NCI-H1417 treated with DMSO at 0.1 percent for 48 hours (cell line): ENCODE measurements at regions not wholly inside any gene's neighbourhood (a gene's known extent, or its start where the extent isn't known, plus 50 kb on each side); places are given as distances from the start of the nearest gene placed in this dataset.
"Not testable (repeated sequence)": the region's sequence is repeated elsewhere in the genome, so short reads cannot be mapped to it uniquely, and the experiment has no call there.

Experiments
- DNase-seq: peaks from one replicate; lab custom pipeline; 2025; lab: John Stamatoyannopoulos, UW

DNA sequence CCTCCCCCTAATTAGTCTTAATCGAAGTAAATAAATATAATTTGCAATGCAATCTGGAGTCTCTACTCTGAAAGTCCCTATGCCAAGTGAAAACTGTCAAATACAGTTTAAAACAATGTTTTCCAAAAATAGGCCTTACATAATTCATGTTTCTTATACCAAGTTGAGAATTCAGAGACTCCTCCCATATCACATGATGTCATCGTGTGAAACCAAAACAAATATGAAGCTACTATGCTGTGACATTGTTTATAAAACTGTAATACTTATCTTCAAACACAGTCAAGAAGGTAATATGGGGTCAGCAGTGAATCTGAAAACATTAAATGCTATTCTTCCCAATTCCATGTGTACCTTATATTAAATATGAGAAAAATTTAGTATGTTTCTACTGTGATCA is 940.2 kb upstream of the FANCL start:
- DNase-seq = no peak

DNA sequence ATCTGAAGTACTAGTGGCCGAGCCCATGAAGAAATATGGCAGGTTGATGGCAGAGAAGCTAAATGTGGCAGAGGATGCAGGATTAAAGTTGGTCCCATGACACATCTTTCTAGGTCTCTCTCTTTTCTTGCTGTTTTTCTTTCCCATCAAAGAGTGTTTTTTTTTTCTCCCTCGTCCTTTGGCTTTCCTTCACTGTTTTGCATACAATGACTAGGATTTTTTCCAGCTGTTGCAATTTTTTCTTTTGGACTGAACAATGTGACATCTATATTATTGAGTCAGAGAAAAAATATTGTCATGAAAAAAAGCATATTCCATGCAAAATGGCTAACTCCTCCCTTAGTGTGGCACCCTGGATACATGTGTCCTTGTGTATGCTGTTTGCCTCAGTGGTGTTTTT is 939.5 kb upstream of the FANCL start:
- DNase-seq = no peak

DNA sequence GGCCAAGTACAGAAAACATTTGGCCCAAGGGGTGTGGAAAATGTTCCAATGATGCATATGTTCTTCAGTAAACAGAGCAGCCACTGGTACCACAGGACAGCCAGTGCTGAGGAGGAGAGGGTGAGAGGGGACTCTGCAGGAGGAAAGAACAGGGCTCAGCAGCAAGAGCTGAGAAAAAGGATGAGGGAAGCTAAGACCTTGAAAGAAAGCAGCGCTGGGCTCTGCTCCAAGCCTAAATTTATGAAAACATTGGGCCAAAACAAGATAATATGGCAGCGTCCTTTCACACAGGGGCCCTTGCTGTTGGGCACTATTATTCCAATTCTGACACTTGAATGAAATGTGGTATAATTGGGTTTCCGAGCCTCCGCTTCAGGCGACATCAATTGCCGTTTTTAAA is 939.0 kb upstream of the FANCL start:
- DNase-seq = no peak

DNA sequence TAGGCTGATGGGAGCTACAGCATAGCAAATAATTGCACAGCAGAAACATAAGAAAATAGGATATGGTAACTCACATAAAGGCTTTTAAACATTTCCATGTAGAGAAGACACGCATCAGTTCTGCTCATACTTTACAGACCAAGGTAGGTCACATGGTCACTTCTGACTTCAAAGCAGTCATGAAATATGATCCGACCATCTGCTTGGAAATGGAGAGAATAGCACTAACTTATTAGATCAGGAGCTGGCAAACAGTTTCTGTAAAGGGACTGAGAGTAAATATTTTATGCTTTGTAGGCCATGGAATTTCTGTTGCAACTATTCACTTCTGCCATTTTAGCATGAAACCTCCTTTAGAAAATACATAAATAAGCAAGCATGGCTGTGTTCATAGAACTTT is 936.6 kb upstream of the FANCL start:
- no peak for DNase-seq

DNA sequence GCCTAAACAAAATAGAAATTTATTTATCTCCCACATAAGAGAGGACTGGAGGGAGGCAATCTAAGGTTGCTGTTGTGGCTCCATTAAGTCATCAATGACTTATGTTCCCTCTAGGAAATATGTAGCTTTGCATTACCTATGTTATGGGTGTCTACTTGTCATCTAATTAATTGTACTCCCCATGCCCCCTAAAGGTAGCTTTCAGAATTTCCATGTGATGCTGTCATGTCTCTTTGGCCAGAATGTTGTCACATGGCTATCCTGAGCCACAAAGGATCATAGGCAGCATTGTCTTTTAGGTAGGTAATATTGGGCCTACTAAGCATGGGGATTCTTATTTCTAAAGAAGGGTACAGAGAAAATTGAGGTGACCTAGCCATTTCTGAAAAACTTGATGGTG is 935.6 kb upstream of the FANCL start:
- no peak for DNase-seq

DNA sequence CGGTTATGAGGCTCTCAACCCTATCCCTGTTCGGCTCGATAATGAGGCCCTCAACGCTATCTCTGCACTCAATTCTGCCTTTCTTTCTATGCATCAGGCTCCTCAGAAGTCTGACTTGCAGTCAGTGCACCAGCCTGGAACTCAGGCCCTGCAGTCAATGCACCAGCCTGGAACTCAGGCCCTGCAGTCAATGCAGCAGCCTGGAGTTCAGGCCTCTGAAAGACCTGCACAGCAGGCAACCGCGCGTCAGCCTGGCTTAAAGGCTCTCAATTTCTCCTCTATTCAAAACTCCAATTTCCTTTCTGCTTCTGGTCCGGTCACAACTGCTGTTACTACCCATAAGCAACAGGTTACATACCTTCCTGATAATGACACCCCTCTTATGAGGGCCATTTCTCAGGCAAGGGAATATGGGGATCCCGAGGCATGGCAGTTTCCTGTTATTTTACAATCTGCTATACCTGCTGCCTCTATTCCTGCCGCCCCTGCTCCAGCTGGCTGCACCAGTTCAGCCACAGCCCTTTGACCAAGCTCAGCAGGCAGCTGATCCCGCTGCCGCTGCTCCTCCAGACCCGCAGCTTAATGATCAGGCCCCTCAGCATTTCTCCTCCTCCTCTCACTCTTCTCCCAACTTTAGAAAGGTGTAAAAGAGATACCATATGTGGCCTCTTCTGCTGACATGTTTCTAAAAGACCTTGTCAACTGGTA is 933.6 kb upstream of the FANCL start:
- no peak for DNase-seq

DNA sequence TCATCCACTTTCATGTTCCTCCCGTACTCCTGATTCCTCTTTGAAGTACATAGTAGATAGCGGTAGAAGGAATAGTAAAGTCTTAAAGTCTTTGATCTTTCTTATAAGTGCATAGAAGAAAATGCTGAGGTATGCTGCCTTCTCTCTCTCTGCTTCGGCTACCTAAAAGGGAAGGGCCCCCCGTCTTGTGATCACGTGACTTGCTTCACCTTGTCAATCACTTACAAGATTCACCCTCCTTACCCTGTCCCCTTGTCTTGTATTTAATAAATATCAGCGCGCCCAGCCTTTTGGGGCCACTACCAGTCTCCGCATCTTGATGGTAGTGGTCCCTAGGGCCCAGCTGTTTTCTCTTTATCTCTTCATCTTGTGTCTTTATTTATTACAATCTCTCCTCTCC is 932.2 kb upstream of the FANCL start:
- DNase-seq = no peak

DNA sequence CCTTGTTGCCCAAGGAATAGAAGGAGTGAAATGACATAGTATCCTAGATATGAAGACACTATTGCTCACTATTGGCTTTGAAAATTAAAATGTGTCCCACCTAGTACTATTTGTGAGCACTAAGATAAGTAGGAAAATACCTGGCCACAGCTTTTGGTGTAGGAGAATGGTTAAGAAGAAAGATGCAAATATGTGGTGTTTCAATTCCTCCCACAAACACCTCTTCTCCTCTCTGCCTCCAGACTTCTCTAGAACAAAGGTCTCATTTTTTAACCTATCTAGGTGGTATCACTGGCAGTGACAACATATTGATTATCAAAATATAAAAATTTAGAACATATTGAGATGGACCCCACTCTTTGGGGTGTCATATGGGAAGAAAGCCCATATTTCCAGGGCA is 929.9 kb upstream of the FANCL start:
- no peak for DNase-seq

DNA sequence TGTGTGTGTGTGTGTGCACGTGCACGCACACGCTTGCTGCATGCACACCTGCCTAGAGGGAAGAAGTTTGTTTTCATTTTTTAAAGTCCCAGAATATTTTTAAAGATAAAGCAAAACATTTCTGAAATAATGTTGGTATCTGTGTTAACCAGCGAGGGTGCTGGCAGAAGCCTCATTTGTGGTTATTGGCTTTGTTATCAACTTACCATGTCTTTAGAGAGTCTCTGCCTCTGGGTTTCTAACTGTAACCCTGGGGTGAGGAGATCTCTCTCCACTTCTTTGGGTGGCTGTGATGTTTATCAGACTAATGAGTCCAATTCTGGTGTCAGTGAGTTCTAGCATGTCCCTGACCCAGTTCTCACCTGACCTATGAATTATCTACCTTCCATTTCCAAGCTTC is 927.6 kb upstream of the FANCL start:
- no peak for DNase-seq

DNA sequence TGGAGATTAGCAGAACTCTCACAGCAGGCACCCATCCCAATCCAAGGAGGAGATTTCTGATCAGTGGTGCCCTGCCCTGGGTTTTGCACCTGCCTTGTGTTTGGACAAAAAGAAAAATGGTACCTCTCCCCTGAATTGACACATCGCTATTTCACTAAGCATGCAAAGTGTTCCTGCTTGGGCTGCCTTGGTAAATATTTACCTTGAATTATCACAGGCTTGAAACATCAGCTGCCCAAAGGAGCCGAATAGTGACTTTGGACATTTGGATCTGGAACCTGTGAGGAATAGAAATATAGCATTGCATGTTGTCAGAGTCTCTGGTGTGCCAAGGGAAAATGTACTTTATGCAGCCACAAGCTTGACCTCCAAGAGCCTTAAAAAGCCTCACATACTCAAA is 926.4 kb upstream of the FANCL start:
- DNase-seq = peak; percentile 68

DNA sequence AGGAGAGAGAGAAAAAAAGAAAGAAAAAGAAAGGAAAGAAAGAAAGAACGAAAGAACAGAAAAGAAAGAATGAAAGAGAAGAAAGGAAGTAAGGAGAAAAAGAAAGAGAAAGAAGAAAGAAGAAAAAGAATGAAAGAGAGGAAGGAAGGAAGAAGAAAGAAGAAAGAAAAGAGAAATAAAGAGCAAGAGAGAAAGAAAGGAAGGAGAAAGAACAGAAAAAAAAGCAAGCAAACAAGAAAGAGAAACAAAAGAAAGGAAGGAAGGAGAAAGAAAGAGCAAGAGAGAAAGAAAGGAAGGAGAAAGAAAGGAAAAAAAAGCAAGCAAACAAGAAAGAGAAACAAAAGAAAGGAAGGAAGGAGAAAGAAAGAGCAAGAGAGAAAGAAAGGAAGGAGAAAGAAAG is 916.8 kb upstream of the FANCL start:
- not testable (repeated sequence) for DNase-seq

DNA sequence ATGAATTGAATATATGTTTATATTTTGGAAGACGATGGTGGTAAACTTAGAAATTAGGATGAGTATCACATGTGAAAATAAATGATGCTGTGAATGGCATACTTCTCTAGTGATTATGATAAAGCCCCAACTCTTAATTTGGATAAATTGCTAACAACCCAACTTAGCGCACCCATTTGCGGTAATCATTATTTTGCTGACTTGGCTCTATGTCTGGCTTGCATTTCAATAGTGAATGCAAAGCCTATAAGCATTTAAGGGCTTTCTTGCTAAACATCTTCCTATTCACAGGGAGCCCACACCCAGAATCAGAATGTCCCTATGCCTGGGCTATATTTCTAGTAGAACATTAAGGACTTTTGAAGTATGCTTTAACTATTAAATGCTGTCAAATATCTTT is 910.7 kb upstream of the FANCL start:
- no peak for DNase-seq

DNA sequence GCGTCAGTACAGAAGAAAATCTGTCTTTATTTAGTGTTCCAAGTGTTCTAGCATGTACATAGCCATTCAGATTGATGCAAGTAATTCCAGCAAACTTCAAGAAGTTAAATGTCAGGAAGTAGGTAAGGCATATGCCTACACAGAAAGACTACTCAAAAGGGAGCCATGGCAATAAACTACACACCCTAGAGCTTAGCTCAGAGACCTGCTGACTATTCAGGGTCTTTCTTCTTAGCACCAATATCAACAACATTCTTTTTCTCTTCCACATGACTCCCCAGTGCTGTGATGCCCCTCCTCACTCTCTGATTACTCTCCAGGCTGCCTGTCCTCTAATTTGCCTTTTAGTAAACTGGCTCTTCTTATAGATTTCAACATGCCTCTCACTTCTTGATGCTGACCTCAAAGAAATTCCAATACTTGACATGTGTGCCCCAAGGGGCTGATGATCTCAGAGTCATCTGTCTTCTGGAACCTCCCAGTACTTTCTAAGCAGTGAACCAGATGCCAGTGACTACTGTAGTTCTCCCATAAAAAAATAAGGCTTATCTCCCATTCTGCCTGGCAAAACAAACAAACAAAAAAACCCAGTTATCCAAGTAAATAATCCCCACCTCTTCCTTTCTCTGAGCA is 909.2 kb upstream of the FANCL start:
- no peak for DNase-seq

DNA sequence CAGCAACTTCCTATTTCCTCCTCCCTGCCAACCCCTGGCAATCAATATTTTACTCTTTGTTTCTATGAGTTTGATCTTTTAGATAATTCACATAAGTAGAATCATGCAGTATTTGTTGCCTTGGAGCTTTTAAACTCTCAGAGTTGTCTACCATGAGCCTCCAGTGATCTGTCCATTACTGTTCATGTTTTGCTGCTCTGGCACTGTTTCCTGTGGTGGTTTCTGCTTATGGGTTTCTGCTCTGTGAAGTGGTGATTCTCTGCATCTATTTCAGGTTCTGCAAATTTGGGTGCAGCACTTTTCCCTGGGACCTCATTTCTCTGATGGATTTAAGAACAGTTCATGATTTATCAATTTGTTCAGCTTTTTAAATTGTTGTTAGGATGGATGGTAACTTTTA is 908.1 kb upstream of the FANCL start:
- DNase-seq = no peak

DNA sequence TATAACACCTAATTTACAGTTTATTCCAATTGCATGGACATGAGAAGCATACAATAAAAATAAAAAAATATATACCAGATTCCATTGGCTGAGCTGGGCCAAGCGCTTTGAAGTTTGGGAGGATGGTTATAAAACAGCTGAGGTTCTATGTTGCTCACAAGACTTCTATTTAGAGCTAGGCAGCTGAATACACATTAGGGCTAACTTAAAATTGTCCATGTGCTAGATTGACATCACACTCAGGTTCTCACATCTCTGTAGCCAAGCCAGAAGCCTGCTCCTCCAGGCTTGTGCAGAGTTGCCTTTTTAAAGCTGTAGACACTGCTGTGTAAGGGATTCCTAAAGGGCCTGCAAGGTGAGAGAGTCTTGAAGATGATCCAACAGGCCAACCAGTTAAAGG is 871.1 kb upstream of the FANCL start:
- DNase-seq = no peak

DNA sequence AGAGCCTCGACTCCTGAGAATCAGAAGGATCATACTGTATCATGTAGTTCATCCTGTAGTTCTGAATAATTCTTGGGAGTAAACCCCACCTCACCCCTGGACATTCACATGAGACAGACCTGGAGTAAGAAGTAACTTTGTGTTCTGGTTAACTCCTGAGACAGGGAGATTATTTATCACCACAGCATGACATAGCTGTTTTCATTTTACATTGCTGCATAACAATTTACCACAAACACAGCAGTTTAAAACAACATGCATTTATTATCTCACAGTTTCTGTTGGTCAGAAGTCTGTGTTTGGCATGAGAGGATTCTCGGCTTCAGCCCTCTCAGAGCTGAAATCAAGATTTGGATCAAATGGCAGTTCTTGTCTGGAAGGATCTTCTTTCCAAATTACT is 855.8 kb upstream of the FANCL start:
- DNase-seq = no peak

DNA sequence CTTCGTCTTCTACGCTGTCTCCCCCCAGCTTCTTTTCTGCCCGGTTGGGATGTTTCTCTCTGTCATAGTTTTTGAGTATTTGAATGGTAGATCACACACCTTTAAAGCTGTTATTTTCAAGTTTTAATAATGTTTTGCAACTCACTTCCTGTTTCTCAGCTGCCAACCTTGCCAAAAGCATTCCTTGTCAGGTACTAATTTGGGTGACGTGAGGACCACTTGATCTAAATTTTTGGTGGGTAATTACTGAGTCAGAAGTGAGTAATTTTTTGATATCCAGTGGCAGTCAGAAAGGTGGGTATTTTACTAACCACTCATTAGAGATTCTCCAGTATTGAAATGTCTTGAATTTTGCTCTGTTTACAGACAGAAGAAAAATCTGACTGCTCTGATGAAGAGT is 852.4 kb upstream of the FANCL start:
- no peak for DNase-seq

DNA sequence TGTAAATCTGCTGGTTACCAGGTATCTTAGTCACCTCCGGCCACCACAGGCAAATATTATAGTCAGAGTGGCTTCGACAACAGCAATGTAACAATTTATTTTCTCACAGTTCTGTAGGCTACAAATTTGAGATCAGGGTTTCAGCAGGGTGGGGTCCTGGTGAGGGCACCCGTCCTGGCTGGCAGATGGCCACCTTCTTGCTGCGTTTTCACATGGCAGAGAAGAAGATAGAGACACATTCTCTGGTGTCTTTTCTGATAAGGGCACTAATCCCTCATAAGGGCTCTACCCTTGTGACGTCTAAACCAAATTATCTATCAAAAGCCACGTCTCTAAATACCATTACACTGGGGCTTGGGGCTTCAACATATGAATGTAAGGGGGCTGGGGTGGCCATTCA is 843.2 kb upstream of the FANCL start:
- no peak for DNase-seq

DNA sequence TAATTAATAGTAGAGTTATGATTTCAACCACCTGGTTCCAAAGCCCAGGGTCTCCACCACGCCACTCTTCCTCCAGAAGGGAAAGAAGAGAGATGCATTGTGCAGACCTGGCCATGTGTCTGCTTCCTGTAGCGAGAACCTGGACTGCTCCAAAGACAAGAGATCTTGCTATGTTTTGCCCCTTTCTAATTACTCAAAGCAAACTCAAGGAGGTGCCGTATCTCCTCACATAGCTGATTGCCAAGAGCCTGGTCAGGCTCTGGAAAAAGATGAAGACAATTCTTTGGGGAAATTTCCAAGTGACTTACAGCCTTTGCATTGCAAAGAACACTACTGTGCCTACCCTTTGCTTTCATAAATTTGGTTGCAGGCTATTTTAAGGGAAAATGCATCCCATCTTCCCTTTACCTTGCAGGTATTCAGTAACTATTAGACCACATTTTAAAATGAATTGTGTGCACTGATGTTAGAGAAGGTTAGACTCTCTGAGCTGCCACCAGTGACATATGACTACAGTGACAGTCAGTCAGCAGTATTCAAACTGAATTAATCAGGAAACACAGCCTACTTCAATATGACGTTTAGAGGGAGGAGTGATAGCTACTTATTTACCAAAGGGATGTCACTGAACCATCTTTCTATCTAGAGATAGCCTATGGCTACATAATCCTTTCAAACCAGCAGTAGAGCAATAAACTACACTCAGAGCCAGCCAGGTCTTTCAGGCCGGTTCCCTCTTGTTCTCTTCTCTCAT is 842.1 kb upstream of the FANCL start:
- no peak for DNase-seq

DNA sequence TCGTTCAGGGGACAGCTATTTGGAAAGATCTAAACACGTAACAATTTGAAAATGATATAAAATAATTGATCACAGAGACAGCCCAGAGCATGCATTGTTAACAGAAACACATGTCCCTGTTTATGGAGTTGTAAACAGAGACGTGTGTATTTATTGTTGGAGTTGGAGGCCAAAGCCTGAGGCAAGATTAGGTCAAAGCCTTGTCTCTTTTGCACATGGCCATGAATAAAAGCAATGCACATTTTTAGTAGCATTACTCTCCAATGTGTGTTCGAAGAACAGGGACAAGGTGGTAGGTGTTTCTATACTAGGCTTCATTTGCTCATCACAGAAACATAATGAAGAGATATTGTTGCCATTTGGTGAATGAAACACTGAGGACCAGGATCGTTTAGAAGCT is 841.5 kb upstream of the FANCL start:
- no peak for DNase-seq

DNA sequence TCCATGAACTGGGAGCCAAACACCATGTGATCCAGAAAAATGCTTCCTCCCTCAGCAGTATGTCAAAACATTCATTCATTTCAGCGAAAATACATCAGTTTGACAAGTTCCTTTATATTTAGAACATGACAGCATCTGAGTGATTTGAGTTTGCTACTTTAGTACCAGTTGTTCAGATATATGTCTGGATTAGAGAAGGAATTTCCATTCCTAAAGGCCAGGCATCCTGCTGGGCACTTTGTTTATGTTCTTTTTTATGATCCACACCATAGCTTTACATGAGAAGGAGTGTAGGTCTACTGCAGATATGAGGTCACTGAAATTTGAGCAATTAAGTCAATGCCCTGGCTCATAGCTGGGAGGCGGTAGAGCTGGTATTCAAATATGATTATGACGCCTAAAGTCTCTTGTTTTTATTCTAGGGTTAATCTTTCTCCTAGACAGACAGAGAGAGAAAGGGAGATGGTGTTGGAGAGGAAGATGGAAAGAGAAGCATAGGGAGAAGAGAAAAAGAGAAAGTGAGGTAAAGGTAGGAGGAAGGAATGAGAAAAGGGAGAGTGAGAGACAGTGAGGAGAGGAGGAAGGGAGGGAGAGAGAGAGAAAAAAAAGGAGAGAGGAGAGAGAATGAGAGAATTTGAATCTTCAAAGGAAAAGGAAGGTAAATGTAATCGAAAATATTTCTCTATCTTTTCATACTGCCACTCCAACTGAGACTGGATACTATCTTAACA is 839.5 kb upstream of the FANCL start:
- no peak for DNase-seq

DNA sequence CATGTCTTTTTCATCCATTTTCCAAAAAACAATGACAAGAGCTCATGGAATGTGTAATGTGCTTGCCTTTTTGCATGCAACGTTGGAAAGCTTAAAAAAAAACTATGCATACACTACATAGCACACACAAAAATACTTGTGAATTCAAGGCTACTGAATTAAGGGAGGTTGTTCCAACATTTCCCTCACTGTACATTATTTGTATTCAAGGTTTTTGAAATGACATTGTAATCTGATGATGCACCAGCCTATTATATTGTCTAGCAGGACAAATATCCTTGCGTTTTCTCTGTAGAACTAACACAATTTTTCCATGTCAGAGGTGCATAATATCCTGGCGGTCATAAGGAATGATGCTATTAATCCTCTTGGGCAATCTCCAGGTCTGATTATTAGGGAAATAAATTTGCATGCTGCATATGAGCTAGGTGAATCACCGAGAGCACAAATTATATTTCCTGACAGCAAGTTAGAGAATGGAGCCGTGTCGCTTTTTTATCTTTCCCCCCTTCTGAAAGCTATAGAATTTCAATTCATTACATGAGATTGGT is 836.9 kb upstream of the FANCL start:
- DNase-seq = no peak
